ENCODE measurements at regions not wholly inside any gene's neighbourhood (a gene's known extent, or its start where the extent isn't known, plus 50 kb on each side); places are given as distances from the start of the nearest gene placed in this dataset.

DNA sequence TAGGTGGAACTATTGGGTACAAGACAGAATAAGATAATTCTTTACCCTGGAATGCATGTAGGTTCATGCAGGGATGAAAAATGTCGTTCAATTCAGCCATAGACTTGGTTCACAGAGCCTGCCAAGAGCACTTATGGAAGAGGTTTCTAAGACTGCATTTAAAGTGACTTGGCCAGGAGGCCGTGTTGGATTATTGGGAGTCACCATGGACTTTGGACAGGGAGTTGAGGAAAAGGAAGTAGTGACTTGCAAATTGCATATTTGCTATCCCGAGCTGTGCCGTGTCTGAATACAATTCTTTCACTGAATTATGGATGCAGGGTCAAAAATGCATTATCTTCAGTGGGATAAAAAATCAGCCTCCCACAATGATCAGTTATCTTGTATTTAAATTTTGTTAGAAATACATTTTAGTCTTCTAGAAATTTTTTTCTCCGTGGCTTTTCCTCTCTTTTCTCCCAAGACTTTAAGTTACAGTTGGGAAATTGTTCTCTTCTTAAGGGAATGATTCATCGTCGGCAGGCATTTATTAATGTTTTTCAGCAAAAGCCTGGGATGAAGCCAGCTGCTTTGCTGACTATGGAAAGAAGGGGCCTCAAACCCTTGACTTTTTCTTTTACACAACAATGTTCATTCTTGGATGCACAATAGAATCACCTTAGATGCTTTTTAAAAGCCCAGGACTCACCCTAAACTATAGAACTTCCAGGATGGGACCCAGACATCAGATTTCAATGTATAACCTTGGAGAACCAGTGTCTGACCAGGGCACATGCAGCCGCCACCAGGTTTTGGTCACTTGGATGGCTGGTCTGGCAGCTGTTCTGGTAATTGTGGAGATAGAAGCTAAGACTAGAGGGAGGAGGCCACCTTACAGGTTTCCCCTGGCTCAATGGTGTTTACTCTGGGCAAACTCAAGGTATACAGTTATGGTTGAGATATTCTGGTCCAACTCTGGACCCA, 70.8 kb downstream of the FAT3 start:
- DNase-seq (ENCODE audit: low read depth): no peak
- TF ChIP-seq, protein P1, sequence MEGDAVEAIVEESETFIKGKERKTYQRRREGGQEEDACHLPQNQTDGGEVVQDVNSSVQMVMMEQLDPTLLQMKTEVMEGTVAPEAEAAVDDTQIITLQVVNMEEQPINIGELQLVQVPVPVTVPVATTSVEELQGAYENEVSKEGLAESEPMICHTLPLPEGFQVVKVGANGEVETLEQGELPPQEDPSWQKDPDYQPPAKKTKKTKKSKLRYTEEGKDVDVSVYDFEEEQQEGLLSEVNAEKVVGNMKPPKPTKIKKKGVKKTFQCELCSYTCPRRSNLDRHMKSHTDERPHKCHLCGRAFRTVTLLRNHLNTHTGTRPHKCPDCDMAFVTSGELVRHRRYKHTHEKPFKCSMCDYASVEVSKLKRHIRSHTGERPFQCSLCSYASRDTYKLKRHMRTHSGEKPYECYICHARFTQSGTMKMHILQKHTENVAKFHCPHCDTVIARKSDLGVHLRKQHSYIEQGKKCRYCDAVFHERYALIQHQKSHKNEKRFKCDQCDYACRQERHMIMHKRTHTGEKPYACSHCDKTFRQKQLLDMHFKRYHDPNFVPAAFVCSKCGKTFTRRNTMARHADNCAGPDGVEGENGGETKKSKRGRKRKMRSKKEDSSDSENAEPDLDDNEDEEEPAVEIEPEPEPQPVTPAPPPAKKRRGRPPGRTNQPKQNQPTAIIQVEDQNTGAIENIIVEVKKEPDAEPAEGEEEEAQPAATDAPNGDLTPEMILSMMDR (IDR thresholded peaks at IDR 0.05; ENCODE audit: insufficient read depth, low read depth, low read length): no peak
- H3K4me3 ChIP-seq (ENCODE audit: low read depth, low read length): no peak overlapping the region

DNA sequence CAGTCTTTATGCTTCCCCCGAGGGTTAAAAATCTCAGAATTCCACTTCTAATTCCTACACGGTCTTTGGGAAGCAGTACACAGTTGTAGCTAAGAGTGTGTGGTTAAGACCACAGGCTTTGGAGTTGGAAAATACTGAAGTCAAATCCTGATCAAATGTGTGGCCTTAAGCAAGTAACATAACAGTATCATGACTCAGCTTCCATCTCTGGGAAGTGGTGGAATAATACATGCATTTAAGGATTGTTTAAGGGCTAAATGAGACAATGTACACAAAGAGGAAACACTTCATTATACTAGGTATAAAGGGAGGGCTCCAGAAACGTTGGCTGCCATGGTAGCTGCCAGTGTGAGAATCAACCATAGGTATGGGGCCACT, 71.5 kb downstream of the FAT3 start:
- H3K4me3 ChIP-seq (ENCODE audit: low read depth, low read length): no peak overlapping the region
- TF ChIP-seq, protein P1 (IDR thresholded peaks at IDR 0.05; ENCODE audit: insufficient read depth, low read depth, low read length): no peak
- no peak for DNase-seq (ENCODE audit: low read depth)

DNA sequence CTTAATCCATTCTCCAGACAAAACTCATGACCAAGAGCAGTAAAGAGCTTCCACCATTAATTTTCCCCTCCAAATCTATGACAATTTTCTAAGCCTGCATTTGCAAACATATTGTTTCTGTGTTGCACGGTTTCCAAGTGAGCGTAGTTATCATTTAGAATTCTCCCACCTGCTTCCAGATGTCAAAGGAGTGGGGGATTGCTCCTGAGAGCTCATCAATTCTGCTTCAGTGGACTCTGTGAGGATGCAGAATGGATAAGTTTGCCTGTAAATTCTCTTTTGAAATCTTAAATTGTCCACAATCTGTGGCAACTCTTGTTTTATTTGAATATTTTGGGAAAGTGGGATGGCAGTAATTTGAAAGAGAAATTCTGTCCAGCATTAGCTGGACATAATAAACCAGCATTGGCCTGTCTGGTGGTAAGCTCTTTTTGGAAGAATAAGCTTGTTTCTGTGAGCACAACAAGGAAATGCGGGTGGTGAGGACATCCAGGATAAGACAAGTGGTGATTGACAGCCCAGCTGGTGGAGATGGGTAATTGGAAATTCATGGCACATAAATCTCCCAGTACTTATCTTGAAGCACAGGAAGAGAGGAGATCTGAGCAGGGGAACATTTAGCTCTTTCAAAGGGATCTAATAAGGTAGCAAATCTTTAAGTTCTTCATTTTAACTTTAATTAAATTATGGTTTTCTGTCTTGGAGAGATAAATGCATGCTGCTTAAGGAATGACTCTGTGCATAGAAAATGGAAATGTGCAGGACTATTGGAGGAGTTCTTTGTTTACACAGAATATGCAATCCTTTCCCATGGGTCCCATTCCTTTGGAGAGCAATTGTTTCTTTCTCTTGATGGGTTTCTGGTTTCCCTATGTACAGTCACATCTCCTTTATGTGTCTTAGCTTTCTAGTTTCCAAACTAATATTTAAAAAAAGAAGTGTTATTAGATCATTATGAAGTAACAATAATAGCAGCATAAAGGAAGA, 73.2 kb downstream of the FAT3 start:
- TF ChIP-seq, protein P1 (IDR thresholded peaks at IDR 0.05; ENCODE audit: insufficient read depth, low read depth, low read length): no peak
- no peak overlapping the region for H3K4me3 ChIP-seq (ENCODE audit: low read depth, low read length)
- no peak for DNase-seq (ENCODE audit: low read depth)

DNA sequence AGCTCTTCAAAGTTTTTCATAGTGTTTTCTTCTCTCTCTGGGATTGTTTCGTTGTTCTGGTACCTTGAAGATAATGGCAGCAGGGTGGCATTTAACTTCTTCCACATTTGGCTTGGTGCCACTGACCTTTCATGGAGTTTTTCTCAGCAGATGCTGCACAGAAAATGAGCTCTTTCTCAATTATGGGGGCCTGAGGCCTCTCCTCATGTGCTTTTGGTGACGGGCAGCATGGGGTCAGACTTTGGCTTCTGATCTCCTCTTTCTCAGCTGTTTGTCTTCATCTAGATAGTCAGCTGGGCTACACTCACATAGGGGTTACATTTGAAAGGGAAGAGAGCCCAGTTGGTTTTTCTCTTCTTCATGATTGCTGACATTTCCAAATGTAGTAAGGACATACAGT, 76.3 kb downstream of the FAT3 start:
- TF ChIP-seq, protein P1 (IDR thresholded peaks at IDR 0.05; ENCODE audit: insufficient read depth, low read depth, low read length): no peak
- H3K4me3 ChIP-seq (ENCODE audit: low read depth, low read length): no peak overlapping the region
- no peak for DNase-seq (ENCODE audit: low read depth)

DNA sequence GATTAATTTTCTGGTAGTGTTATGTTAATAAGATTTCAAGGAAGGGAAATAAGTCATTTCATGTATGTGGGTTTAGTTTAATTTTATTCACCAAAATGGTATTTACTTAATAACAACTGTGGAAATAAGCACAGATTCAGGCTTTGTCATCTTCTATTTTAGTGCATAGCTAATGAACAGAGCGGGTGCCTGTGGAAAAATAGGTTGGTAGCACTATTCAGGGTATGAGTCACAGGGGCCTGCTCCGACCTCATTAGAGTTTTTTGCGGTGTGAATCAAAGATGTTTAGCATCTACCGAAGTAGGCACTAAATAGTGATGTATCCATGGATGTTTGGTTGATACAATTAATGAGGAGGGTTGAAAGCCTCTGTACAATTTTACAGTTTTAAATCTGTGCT, 78.2 kb downstream of the FAT3 start:
- TF ChIP-seq, protein P1 (IDR thresholded peaks at IDR 0.05; ENCODE audit: insufficient read depth, low read depth, low read length): no peak
- DNase-seq (ENCODE audit: low read depth): no peak
- H3K4me3 ChIP-seq (ENCODE audit: low read depth, low read length): no peak overlapping the region

DNA sequence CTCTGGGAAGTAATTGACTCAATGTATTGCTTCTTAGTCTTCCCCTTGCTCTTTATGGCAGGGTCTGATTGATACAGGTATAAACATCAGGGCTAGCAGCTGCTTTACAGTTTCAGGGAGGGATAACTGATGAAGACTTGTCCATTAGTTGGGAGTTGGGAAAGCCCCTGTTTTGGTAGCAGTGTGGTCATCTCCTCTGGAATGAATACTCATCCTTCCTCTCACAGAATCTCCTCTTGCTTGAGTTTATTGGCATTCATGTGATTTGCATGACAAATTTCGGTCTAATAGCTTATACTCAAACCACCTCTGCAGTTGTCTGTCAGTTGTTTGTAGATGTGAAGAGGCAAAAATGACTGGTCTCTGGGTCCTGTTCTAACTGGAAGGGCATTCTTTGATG, 79.7 kb downstream of the FAT3 start:
- H3K4me3 ChIP-seq (ENCODE audit: low read depth, low read length): no peak overlapping the region
- TF ChIP-seq, protein P1 (IDR thresholded peaks at IDR 0.05; ENCODE audit: insufficient read depth, low read depth, low read length): no peak
- DNase-seq (ENCODE audit: low read depth): no peak

All from fibroblast of villous mesenchyme (primary cell).